Right atrium auricular region (tissue), 2 donors: ENCODE measurements at regions not wholly inside any gene's neighbourhood (a gene's known extent, or its start where the extent isn't known, plus 50 kb on each side); places are given as distances from the start of the nearest gene placed in this dataset.

Source experiments
- DNase-seq: peaks from one replicate; pipeline ENCODE4 v3.0.0-alpha.2; 2019; ENCODE audit warnings: low spot score
- H3K27ac ChIP-seq, 2 donors: fragments of 200-600 bp; sonication (generic); 1 replicate in 1 of 2; 2 replicates in 1 of 2; pipeline ENCODE4 v1.5.1; 2016 to 2019
- H3K27me3 ChIP-seq, 2 donors: fragments of 200-600 bp; sonication (generic); one replicate each; pipeline versions ENCODE4 v1.5.1 to v1.6.0; 2017 to 2019
- H3K36me3 ChIP-seq: fragments of 200-600 bp; sonication (generic); one replicate; pipeline ENCODE4 v1.5.1; 2016
- H3K4me1 ChIP-seq, 2 donors: fragments of 200-600 bp; sonication (generic); one replicate each; pipeline versions ENCODE4 v1.5.1 to v1.6.0; 2017 to 2019
- H3K4me3 ChIP-seq, 2 donors: fragments of 200-600 bp; sonication (generic); 1 replicate in 1 of 2; 2 replicates in 1 of 2; pipeline ENCODE4 v1.5.1; 2017 to 2019; ENCODE audit warnings: mild to moderate bottlenecking in 1 of 2, moderate library complexity in 1 of 2
- H3K9me3 ChIP-seq, 2 donors: fragments of 200-600 bp; sonication (generic); one replicate each; pipeline ENCODE4 v1.5.1; 2019
- TF ChIP-seq, protein P1 (sequence below), 2 donors: fragments of 200-600 bp; sonication (generic); IDR thresholded peaks; one replicate each; pipeline ENCODE4 v1.5.1; 2019; ENCODE audit warnings: antibody characterized with exemption in 2 of 2

DNA sequence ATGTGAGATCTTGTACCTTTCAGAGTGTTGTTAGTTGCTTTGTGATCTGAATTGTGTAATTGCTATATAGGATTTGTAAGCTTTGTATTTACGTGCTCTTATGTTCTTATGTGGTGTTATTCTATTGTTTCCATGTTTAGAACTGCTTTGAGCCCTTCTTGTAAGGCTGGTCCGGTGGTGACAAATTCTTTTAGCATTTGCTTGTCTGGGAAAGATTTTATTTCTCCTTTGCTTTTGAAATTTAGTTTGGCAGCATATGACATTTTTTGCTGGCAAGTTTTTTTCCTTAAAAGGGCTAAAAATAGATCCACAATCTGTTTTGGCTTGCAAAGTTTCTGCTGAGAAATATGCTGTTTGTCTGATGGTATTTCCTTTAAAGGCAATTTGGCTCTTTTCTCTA lies 1089.2 kb upstream of the PCDH9 start:
- Histone ChIP-seq H3K4me1 (no peaks in the 10 kb centered on the region), H3K27me3 (no peaks in the 10 kb centered on the region), H3K9me3 (peaks cover 0 to 23% of the 10 kb centered on the region in 2 donors), H3K36me3 (no peaks in the 10 kb centered on the region), H3K4me3 (no peak overlapping the region), H3K27ac (no peak overlapping the region)
- TF ChIP-seq, protein P1, sequence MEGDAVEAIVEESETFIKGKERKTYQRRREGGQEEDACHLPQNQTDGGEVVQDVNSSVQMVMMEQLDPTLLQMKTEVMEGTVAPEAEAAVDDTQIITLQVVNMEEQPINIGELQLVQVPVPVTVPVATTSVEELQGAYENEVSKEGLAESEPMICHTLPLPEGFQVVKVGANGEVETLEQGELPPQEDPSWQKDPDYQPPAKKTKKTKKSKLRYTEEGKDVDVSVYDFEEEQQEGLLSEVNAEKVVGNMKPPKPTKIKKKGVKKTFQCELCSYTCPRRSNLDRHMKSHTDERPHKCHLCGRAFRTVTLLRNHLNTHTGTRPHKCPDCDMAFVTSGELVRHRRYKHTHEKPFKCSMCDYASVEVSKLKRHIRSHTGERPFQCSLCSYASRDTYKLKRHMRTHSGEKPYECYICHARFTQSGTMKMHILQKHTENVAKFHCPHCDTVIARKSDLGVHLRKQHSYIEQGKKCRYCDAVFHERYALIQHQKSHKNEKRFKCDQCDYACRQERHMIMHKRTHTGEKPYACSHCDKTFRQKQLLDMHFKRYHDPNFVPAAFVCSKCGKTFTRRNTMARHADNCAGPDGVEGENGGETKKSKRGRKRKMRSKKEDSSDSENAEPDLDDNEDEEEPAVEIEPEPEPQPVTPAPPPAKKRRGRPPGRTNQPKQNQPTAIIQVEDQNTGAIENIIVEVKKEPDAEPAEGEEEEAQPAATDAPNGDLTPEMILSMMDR (IDR thresholded peaks at IDR 0.05), result no peak
- DNase-seq, result no peak

DNA sequence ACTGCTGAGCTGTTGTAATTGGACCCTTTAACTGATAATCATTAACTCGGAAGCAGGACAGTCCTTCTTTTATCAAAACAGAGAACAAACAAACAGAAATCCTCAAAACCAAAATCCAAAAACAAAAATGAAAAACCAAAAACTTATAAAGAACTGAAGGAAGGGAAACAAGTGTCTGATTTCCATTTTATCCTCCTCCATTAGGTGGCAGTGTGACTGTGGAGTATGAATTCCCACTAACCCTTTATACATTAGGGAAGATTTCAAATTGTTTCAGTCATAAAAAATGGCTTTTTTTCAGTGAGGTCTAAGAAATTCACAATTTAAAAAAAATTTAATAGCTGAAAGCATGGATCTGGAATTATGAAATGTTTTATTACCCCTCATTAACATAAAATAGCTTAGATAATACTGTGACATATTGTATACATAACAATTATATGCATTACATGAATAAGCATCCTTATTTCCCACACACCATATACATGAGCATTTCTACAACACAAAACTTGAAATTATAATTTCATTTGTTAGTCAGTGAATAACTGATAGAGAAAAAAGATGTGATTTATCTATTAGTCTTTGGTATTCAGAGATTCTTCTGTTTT lies 1074.3 kb upstream of the PCDH9 start:
- Histone ChIP-seq H3K4me1 (no peaks in the 10 kb centered on the region), H3K27me3 (no peaks in the 10 kb centered on the region), H3K36me3 (no peaks in the 10 kb centered on the region), H3K27ac (no peak overlapping the region), H3K4me3 (no peak overlapping the region), H3K9me3 (no peaks in the 10 kb centered on the region)
- DNase-seq, result no peak
- TF ChIP-seq, protein P1 (IDR thresholded peaks at IDR 0.05), result peak; percentile 28 to 63

DNA sequence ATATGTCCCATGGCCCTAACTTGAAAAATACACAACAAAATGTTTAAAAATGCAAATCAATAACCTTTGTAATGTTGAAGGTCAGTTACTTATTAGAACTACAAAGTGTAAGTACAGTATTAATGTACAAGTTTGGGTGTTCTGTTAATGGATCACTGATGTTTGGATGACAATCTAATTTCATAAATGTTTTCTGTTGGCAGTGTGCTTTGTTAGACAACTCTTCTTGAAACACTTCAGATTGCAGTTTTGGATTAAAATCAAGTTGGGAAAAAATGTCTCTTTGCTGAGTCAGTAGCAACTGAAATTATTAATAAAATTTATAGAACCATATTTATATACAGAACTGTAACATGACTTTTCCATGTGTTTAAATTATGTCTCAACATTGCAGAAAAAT lies 1063.5 kb upstream of the PCDH9 start:
- TF ChIP-seq, protein P1 (IDR thresholded peaks at IDR 0.05), result no peak
- H3K27ac ChIP-seq, result no peak overlapping the region
- H3K4me1 ChIP-seq, result no peaks in the 10 kb centered on the region
- DNase-seq, result no peak
- H3K4me3 ChIP-seq, result no peak overlapping the region
- no peaks in the 10 kb centered on the region for H3K36me3 ChIP-seq
- no peaks in the 10 kb centered on the region for H3K27me3 ChIP-seq
- H3K9me3 ChIP-seq, result no peaks in the 10 kb centered on the region

DNA sequence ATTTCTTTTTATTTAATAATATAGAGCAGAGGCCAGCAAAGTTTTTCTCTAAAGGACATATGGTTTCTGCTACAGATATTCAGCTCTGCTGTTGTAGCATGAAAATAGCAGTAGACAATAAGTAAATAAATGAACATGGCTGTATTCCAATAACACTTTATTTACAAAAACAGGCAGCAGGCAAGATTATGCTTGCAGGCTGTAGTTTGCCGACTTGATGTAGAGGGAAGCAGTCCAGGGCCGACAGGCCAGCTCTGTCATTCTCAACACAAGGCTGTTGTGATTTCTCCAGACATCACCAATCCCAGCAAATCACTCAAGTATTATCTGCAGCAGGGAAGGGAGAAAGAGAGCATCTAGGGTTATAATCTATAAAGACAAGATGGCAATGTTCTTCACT lies 1062.5 kb upstream of the PCDH9 start:
- Histone ChIP-seq H3K4me1 (no peaks in the 10 kb centered on the region), H3K27me3 (no peaks in the 10 kb centered on the region), H3K9me3 (no peaks in the 10 kb centered on the region), H3K36me3 (no peaks in the 10 kb centered on the region), H3K27ac (no peak overlapping the region), H3K4me3 (no peak overlapping the region)
- DNase-seq, result no peak
- TF ChIP-seq, protein P1 (IDR thresholded peaks at IDR 0.05), result no peak

DNA sequence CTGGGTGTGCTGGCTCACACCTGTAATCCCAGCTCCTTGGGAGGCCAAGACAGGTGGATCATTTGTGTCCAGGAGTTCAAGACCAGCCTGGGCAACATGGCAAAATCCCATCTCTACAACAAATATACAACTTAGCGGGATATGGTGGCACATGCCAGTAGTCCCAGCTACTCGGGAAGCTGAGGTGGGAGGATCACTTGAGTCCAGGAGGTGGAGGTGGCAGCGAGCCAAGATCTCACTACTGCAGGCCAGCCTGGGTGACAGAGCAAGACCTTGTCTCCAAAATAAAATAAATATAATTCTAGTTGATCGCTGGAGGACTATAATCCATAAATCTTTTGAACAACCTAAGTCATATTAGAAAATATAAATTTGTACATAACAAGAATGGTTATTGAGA lies 1061.5 kb upstream of the PCDH9 start:
- Histone ChIP-seq H3K27ac (no peak overlapping the region), H3K36me3 (no peaks in the 10 kb centered on the region), H3K4me3 (no peak overlapping the region), H3K9me3 (no peaks in the 10 kb centered on the region), H3K4me1 (no peaks in the 10 kb centered on the region), H3K27me3 (no peaks in the 10 kb centered on the region)
- TF ChIP-seq, protein P1 (IDR thresholded peaks at IDR 0.05), result no peak
- no peak for DNase-seq

DNA sequence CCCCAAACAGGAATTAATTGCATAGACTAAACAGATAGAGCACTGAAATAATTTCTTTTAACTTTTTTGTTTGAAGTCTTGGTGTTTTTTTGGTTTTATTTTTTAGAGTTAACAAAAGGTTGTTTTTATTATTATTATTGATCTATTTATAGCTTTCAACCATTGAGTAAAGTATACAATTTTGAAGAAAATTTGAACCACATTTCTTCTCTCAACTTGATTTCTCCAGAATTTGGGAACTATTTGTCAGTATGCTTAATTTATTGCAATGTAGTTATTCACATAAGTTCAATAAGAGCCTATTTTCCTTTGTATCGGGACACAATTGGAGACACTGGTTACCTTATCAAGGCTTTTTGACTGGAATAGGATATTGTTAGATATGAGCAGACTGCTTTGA lies 1045.6 kb upstream of the PCDH9 start:
- TF ChIP-seq, protein P1 (IDR thresholded peaks at IDR 0.05), result no peak
- Histone ChIP-seq H3K9me3 (peaks cover 0 to 18% of the 10 kb centered on the region in 2 donors), H3K27ac (no peak overlapping the region), H3K4me1 (no peaks in the 10 kb centered on the region), H3K27me3 (no peaks in the 10 kb centered on the region), H3K4me3 (no peak overlapping the region), H3K36me3 (no peaks in the 10 kb centered on the region)
- no peak for DNase-seq
